GM18519 (cell line): ENCODE measurements at regions not wholly inside any gene's neighbourhood (a gene's known extent, or its start where the extent isn't known, plus 50 kb on each side); places are given as distances from the start of the nearest gene placed in this dataset.

Experiments used
- ATAC-seq: cut with Tn5 transposase; IDR thresholded peaks from one replicate; pipeline ENCODE4 v1.9.1; 2021; ENCODE audit warnings: mild to moderate bottlenecking, moderate library complexity; ENCODE audit not compliant: unreplicated experiment, low FRiP score

DNA sequence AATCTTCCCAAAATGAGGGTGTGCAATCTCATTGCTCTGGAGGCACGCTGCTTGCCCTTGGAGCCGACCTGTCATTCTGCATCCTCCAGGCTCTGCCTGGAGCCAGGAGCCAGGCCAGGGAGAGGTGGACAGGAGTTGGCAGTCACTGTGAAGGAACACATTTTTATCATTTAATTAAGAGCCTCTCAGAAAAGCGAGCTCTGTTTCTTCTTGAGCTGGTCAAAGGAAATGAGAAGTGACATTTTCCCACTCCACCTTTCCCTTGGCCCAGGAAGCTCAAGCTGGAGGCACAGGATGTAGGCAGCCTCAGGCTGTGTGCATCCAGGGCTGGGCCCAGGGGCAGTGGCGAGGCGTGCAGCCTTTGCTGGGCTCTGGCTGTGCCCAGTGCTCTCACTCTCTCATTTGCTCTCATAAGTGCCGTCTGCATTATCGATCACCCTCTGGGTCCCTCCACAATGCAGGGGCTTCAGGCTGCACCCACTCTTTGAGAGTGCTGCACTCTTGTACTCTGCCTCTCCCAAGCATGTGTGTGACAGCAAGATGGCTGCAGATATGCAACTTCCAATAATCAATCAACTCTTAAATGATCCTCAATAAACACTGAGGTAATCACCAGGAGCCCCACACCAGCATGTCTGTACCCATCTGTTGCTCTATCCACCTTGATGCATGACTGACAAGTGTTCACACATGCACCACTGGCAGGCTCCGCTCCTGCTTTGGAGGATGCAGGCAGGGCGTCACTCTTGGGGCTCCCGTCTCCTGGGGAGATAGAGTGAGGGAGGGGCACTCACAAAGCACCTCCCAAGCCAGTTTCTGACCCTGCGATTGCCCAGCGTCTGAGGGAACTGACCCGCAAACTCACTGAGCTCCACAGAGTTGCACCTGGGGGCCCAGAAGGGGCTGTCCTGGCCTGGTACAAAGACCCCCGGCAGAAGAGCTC is 171.4 kb downstream of the ZNF248 start:
- no peak for ATAC-seq

DNA sequence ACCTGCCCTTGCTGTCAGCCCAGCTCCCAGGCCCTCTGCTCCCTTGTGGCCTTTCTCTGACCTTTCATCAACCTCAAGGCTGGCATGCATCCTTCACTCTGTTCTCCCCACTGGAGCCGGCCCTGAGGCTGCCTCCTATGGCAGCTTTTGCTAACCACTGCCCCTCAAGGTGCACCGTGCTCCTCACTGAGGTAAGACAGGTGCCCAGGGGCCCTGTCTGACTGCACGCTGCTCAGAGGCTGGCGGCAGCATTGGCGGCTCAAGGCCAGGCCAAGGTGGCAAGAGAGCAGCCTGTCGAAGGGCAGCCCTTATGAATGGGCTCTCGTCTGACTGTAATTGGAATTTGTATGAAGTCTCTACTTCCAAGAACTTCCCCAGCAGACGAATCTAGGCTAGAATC is 172.6 kb downstream of the ZNF248 start:
- ATAC-seq, result no peak

DNA sequence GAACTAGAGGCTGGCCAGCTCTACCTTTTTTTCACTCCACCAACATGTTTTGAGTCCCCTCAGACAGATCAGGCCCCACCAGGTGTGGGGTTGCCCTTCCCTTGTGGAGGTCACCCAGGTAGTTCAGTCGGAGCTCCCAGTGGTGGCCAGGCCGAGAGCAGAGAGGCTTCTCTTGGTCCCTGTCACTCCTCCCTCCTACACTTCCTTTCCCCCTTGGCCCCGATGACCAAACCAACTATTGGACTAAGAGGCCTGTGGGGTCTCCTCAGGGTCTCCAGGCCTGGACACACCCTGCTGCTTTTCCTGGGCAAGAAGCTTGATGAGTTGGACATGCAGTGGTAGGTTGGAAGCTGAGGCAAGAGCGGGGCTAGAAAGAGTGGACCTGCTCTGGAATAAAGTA is 174.8 kb downstream of the ZNF248 start:
- no peak for ATAC-seq

GRCh38 chr10:37681617-37681999 is 175.8 kb downstream of the ZNF248 start:
- ATAC-seq, result no peak

DNA sequence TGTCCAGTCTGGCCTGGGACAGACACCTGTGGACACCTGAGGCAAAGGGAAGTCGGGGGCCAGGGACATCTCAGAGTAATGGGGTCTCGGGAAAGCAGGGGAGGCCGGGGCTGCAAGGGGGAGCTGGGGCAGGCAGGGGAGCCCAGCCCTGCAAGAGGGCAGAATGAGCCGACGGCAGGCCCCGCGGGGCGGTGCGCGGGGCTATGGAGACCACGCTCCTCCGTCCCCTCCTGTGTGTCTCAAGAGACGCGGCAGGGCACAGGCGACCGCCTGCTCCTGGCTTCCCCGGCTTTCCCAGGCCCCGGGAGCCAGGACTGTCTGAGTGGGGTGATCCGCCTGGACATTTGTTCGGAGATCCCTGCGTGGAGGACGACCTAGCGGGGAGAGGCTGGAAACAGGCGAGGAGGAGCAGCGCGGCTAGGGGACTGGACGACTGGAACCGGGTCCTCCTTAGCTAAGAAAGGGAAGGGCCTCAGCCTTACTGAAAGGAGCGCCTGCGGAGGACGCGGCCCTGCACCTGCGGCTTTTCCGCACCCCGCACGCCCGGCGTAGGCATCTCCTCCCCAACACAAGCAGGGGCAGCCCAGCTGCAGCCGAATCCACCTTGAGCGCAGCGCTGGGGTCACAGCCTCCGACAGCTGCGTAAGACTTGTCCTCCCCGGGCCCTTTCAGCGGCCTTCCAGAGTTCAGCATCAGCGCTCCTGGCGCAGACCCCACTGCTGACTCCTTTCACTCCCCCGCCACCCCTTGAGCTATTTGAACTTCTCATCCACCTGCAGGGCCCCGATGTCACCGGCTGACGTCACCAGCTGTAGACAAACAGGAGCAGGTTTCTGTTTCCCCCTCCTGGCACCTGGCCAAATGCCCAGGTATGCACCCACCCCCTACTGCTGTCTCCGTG is 176.4 kb downstream of the ZNF248 start:
- ATAC-seq, result no peak

GRCh38 chr10:37680243-37680683 is 177.1 kb downstream of the ZNF248 start:
- ATAC-seq, result no peak

DNA sequence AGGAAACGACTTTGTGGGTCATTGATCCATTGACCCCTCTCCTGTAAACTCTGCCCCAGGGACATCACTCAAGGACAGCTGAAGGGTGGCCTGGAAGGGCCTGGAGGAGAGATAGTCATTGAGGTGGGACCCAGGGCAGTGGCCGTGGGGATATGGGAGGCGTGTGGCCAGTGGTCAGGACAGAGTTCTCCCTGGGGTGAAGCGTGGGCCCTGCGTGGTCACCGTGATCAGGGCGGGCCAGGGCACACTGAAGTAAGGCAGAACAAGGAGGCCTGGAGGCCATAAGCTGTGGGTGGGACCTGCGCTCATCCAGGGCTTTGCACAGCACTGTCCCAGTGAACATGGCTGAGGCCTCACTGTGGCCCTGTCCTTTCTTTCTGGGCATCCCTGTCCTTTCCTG is 177.9 kb downstream of the ZNF248 start:
- no peak for ATAC-seq

- no peak for ATAC-seq
Measured at GRCh38 chr10:37675449-37675848, 182.0 kb downstream of the ZNF248 start.

DNA sequence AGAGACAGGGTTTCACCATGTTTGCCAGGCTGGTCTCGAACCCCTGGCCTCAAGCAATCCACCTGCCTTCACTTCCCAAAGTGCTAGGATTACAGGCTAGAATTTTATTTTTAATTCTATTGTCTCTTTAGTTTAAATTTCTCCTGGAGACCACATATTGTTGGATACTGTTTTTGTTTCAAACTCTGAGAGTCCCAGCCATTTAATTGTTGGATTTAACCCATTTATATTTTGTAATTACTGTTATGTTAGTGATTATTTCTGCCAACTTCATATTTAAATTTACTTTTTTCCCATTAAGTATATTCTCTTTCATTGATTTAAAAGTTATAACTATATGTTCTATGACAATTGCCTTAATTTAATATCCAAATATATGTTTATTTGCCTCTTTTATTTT is 185.6 kb downstream of the ZNF248 start:
- no peak for ATAC-seq

DNA sequence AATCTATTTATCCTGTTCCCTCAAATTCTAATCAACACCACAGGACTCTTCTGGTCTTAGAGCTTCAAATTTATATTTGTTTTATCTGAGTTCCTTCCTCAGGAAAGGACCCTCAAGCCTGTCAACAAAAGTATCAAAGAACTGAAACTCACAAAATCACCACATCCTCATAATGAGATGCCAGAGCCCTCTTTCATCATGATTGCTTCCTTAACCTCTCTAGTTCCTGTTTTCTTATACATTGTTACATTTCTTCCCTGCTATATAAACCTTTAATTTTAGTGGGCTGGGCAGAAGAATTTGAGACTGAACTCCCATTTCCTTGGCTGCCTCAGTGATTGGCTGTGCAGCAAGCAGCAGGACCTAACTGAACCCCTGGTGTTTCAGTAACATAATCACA is 189.7 kb downstream of the ZNF248 start:
- no peak for ATAC-seq

- no peak for ATAC-seq
Measured at GRCh38 chr10:37654466-37654865, 202.9 kb downstream of the ZNF248 start.

DNA sequence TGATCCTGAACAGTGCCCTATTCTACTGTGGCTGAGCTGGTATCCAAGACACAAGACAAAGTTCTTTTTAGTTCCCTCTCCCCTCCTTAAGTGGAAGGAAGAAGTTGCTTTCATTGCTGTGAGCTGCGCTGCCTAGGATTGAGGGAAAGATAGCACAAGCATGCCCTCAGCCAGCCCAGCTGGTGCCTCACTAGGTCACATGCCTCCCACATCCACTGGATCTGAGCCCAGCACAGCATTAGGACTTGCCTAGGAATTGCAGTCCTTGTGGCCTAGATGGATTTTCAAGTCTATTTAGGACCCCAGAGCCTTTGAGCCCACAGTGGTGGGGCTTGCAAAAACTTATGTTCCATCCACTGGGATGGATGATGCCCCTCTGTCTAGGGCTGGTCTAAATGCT is 214.2 kb downstream of the ZNF248 start:
- no peak for ATAC-seq

DNA sequence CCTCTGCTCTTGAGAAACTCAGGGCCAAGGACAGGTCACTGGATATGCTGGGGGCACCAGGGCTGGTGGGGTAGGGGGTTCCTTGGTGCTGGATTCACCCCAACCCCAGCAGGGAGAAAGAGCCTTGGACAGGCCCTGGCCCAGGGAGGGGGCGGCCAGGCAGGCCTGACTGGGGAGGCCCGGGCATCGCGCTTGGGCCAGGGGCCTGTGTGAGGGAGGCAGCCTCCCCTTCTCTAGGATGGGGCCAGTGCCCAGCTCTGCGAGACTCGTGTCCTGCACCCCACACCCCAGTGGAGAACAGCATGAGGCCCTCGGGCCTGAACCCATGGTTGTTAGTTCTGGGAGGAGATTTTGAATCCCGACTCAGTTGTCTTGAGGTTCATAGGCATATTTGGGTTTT is 217.1 kb downstream of the ZNF248 start:
- ATAC-seq, result no peak

DNA sequence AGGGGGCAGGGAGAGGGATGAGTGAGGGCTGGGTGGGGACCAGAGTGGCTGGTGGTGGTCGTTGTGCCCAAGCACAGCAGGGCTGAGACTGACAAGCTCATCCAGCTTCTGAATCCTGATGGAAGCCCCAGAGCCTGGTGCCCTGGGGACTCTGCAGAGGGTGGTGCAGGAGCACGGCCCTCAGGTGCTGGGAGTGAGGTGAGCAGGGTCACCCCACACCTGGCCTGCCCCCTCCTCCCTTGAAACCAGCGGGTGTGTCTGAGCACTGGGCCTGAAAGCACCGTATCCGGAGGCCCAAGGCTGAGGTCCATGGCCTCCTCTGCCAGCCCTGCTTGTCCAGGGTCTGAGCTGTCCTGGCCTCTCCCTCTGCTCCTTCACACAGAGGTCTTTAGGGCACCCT is 218.2 kb downstream of the ZNF248 start:
- no peak for ATAC-seq

DNA sequence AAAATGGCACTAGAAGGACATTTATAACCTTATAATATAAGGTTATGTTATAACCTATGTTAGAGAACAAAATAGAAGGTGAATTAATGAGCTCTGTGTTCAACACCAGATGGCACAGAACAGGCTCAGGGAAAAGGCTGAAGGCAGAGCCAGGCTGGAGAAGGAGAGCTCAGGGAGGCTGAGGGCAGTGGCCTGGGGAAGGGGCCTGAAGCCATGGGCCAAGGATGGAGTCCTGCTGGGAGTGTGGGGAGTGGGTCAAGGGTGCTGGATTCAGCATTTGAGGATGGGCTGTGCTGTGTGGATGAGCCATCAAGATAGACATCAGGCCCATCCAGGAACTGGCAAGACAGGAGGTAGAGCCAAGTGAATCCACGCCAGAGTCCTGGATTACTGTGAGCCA is 218.8 kb downstream of the ZNF248 start:
- ATAC-seq, result no peak

- ATAC-seq, result no peak
Measured at GRCh38 chr10:37634351-37634880, 223.0 kb downstream of the ZNF248 start.

DNA sequence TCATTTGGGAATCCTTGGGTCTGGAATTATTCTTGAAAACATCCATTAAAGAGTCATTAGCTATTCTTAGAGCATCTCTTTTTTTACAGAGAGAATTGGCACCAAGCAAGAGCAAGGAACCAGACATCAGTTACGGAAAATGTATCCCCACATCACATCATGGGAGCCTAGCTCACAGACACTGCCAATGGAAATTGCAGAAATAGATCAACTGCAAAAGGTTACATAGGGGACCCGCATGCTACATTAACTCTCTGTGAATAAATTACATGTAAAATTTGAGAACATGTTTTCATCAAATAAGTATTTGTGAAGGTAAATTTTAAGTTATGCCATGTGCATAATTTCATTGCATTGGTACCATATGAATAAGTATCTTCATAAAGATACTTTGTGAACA is 224.8 kb downstream of the ZNF248 start:
- ATAC-seq, result no peak

DNA sequence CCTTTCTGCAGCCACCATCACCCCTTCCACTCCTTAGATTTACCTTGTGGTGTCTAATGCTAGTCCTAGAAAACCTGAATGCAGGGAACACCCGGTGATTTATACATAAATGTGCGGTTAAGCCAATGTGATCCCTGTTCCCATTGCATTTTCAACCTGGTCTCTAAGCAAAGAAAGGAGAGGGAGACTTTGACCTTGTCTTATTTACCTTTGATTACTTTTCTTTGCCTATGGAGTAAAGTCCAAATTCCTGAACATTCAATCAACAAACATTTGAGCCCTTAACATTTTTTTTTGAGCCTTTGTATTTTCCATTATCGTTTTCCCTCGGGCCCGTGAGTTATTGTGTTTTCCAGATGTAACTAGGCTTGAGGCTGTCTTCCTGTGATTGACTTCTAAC is 233.9 kb downstream of the ZNF248 start:
- ATAC-seq, result no peak

DNA sequence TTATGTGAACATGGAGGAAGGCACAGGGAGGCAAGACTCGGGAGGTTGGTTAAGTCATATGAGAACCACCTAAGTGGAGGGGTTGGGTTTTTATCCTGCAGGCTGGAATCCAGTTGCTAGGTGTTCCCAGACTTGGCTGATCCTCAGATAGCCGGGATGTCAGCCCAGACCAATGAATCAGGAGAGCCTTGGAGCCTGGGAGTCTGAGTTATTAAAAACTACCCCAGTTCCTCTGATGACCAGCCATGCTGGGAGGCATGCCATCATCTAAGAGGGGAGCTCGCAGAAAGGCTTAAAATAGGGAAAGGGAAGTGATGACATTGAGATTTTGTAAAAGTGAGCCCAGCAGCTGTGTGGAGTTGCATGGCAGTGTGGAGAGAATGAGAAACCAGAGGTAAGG is 238.1 kb downstream of the ZNF248 start:
- ATAC-seq, result no peak

- no peak for ATAC-seq
Measured at GRCh38 chr10:37588299-37588698, 269.1 kb downstream of the ZNF248 start.

DNA sequence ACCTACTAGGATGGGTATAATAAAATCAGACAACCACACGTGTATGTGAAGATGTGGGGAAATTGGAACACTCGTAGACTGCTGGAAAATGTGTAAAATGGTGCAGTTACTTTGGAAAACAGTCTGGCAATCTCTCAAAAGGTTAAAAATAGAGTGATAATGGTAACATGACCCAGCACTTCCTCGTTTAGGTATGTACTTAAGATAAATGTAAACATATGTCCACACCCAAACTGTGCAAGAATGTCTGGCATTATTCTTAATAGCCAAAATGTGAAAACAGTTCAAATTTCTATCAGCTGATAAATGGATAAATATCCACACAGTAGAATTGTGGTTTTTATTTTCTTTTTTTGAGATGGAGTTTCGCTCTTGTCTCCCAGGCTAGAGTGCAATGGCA is 272.8 kb downstream of the ZNF248 start:
- ATAC-seq, result no peak
